ENCODE measurements at regions not wholly inside any gene's neighbourhood (a gene's known extent, or its start where the extent isn't known, plus 50 kb on each side); places are given as distances from the start of the nearest gene placed in this dataset.
"Not testable (repeated sequence)": the region's sequence is repeated elsewhere in the genome, so short reads cannot be mapped to it uniquely, and the experiment has no call there.

- no peak for DNase-seq
Observed at GRCh38 chr2:14831458-14831857, 198.9 kb downstream of the LRATD1 start.

DNA sequence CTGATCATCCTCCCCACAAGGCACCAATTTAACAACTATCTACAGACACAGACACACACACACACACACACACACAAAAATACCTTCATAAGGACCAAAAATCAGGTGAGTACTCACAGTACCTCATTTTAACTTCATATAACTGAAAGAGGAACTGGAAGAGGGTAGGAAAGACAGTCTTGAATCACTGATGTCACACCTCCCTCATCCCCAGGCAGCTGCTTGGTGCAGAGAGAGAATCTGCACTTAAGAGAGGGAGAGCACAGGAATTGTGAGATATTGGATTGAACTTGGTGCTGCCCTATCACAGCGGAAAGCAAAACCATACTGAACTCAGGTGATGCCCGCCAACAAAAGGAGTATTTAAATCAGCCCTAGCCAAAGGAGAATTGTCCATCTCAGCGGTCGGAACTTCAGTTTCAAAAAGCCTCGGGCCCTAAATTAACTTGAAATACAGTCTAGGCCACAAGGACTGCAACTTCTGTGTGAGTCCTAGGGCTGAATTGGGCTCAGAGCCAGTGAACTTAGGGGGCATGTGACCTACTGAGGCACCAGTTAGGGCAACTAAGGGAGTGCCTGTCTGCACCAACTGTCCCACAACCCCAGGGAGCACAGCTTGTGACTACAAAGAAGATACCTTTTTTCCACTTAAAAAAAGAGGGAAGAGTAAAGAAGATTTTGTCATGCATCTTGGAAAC is 211.1 kb downstream of the LRATD1 start:
- DNase-seq = no peak

DNA sequence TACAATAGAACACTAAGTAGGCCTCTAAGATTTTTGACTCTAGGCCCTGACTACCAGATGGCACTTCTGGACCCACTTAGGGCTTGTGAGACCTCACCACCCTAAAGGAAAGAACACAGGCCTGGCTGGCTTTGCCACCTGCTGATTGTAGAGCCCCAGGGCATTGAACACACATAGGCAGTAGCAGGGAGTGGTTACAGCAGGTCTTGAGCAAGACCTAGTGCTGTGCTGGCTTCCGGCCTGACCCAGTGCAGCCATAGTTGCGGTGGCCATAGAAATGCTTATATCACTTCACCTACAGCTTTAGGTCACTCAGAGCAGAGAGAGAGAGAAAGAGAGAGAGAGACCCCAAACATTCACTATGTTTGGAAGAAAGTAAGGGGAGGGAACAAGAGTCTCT is 223.2 kb downstream of the LRATD1 start:
- DNase-seq = no peak

GRCh38 chr2:14861181-14861580 is 228.7 kb downstream of the LRATD1 start:
- no peak for DNase-seq

DNA sequence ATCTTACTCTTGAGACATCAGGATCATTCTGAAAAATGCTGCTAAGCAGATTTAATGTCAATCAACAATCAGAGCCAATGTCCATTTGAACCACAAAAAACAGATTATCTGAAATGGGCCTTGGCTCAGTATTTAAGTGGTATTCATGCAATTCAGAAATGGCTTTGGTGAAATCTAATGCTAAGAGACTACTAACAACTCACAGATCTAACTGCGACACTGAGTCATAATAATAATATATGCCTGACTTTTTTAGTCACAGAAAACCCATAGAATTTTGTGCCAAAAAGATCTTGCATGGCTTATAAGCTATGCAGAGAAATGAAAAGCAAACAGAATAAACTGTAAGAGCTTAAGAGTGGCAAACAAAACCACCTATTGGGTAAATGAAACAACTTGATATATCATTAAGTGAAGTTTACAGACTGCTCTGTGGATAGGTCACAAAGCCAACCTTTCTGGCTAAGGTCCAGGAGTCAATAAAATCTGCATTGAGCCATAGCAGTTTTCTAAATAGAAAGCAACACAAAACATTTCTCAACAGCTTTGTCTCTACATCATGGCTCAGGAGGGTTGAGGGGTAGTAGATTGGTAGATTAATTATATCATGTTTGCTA is 234.3 kb downstream of the LRATD1 start:
- no peak for DNase-seq

DNA sequence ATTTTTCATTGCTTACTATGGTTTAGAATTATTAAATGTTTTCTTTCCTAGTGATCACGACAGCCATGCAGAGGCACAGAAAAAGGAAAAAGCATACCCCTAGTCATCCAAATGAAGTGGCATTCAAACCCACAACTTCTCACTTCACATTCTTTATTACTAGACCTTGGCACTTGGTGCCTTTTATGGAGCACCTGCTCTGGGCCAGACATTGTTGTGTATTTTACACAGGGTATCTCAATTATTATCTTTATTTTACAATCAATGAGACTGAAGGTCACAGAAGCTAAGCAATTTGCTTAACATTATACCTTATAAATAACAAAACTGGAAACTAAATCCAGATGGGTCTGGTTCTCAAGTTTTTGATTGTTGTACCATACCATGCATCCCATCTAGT is 235.3 kb downstream of the LRATD1 start:
- no peak for DNase-seq

DNA sequence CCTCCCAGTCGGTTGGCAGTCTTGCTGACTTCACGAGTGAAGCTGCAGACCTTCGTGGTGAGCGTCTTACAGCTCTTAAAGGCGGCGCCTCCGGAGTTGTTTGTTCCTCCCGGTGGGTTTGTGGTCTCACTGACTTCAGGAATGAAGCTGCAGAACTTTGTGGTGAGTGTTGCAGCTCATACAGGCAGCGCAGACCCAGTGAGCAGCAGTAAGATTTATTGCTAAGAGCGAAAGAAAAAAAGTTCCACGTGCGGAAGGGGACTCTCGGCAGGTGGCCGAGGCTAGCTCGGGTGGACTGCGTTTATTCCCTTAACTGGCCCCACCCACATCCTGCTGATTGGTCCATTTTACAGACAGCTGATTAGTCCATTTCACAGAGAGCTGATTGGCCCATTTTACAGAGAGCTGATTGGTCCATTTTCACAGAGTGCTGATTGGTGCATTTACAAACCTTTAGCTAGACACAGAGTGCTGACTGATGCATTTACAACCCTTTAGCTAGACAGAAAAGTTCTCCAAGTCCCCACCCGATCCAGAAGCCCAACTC is 240.3 kb downstream of the LRATD1 start:
- DNase-seq = no peak

- DNase-seq = no peak
Observed at GRCh38 chr2:14881651-14882327, 249.3 kb downstream of the LRATD1 start.

GRCh38 chr2:14884651-14885050 is 252.1 kb downstream of the LRATD1 start:
- no peak for DNase-seq

- no peak for DNase-seq
Observed at GRCh38 chr2:14891546-14891945, 259.0 kb downstream of the LRATD1 start.

DNA sequence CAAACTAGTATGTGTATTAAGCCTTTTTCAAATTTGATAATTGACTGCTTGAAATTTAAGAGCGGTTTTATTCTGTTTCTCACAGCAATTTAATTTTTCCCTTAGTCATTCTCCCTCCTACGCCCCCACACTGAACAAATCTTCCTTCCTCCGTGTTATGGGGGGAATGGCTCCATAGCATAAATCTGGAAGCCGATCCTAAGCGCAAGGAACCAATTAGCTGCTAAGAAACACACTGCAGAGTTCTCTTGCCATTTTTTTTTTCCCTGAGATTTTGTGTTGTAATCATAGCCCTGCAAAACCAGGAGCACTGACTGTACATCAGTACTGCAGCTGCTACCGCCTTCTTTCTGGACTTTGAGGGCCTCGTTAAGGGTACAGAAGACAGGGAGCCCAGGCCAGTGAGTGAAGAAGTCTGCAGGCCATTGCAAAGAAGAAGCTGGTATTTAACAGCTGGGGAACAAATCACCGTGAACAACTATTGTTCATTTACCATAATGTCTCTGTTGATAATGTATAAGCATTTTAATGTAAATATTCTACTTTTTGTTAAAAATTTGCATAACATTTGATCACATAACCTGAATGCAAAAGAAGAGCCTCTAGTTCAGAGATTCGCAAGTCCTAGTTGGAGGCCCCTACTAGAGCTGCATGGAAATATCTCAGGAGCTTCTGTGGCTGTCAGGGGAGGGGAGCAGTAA is 264.0 kb downstream of the LRATD1 start:
- no peak for DNase-seq

DNA sequence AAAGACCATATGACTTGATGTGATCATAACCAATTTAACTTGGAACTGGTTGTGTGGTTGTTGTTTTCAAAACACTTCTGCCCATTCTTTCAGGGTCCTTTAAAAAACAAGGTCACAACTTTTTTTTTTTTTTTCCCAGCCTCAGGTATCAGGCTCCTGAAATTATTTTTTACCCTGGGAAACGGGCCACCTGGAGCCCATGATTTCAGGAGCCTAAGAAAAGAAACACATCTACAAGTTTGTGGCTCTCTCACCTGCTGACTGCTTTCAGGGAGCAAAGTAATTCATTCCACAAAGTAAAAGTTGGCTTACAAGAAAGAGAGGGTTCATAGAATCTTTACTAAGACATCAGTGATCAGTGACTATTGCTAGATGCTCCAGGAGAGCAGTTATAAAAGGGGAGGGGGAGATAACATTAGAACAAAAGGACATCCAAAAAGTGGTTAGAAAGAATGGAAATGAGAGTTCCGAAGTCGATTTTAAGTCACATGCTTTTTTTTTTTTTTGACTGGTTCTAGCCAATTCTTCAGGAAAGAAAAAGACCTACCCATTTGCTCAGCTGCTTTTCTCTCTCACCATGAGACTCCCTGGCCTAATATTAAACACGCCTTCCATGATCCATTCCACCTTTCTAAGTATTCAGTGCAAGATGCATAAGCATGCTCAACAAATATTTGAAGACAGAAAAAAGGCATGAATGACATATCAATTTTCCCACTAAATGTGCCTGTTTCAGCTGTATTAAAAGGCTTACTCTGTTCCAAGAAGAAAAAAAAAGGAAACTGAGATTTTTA is 267.3 kb downstream of the LRATD1 start:
- DNase-seq = no peak

- no peak for DNase-seq
Observed at GRCh38 chr2:14901737-14902136, 269.2 kb downstream of the LRATD1 start.

GRCh38 chr2:14902953-14903352 is 270.4 kb downstream of the LRATD1 start:
- no peak for DNase-seq

- DNase-seq = peak; percentile 30
Observed at GRCh38 chr2:14903709-14904374, 271.3 kb downstream of the LRATD1 start.

DNA sequence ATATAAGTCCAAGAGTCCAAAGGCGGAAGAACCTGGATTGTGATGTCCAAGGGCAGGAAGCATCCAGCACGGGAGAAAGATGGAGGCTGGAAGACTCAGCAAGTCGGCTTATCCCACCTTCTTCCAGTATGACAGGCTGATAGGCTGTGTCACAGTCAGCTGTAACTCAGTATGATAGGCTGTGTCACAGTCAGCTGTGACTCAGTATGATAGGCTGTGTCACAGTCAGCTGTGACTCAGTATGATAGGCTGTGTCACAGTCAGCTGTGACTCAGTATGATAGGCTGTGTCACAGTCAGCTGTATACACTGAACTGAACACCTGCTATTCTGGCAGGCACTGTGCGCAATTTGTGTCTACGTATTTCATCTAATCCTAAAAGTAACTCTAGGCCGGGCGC is 271.9 kb downstream of the LRATD1 start:
- not testable (repeated sequence) for DNase-seq

- no peak for DNase-seq
Observed at GRCh38 chr2:14905571-14905970, 273.1 kb downstream of the LRATD1 start.

DNA sequence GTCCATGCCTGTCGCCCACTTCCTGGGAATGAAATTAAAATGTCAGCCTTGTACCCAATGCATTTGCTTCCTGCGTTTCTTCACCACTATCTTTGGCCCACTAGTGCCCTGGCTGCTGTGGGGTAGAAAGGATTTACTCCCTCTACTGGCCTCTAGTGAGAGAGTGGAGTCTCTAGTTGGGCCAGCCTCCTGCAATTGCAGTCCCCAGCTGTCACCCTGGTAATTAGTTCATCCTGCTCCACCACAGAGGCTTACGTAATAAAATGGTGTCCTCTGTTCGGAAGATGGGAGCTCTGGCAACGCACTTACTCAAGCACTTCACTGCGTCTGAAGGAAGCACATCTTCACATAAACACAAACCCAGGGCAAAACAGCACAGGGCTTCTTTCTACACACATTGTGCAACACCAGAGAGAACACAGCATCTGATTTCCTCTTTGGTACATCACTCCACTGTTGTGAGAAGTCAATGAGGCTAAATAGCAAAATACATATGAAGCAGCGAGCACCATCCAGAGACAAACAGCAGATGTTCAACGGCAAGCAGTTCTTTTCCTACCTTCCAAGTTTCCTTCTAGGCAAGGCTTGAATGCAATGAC is 274.6 kb downstream of the LRATD1 start:
- DNase-seq = no peak

GRCh38 chr2:14909795-14910194 is 277.3 kb downstream of the LRATD1 start:
- DNase-seq = no peak

DNA sequence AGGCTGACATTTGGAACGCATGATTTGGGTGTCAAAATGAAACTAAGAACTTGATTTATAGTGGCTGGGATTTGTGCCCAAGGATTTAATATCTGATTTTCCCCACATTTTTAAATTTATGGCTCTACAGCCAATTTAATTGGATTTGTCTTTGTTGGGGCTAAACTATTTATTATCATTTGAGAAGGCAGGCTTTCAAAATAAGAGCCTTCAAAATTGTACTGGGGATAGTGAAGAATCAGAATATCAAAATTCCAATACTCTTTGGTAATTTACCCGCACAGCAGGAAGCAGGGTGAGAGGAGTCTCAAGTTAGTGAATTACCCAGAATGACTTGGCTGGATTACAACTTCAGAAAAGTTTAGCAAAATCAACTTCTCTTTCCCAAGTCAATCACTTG is 278.1 kb downstream of the LRATD1 start:
- DNase-seq = no peak

- no peak for DNase-seq
Observed at GRCh38 chr2:14915983-14916382, 283.5 kb downstream of the LRATD1 start.
